Ovary (tissue), 3 donors: ENCODE measurements at regions not wholly inside any gene's neighbourhood (a gene's known extent, or its start where the extent isn't known, plus 50 kb on each side); places are given as distances from the start of the nearest gene placed in this dataset.

Experiments
- CTCF ChIP-seq, 3 donors: fragments of 450-650 bp in 2 of 3; fragments of 200-600 bp in 1 of 3; IDR thresholded peaks; one replicate each; pipeline versions ENCODE4 v1.5.1 to v1.8.0; 2016 to 2022; ENCODE audit warnings: antibody characterized with exemption in 3 of 3, mild to moderate bottlenecking in 1 of 3
- EP300 ChIP-seq: sonication (generic); formaldehyde crosslinking; IDR thresholded peaks from one replicate; pipeline ENCODE4 v1.6.1; 2017; ENCODE audit warnings: antibody characterized with exemption
- POLR2A ChIP-seq: fragments of 450-650 bp; IDR thresholded peaks from one replicate; pipeline ENCODE4 v1.6.1; 2017; ENCODE audit warnings: antibody characterized with exemption, mild to moderate bottlenecking, moderate library complexity
- donor health status: DM: no; HTN: no; CAD: no.

DNA sequence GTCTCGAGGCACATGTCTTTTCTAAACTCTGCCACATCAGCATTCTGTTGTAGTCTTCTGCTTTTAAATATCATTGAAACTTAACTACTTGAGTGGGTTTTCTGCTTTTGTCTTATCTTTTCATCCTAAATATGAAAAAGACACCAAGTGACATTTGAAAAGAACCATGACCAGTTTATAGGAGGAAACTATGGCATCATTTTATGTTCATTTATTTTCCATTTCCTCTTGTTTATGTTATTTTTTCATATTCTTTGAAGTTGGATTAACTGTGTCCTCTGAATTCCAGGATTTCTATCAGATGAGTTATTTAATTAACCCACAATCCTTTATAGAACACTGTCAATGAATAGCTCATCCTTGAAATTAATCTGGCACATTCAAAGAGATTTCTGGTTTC, 93.4 kb upstream of the ARHGAP28 start:
- TF ChIP-seq EP300 (no peak), POLR2A (no peak), CTCF (IDR thresholded peaks at IDR 0.05) (no peak)
